Heart left ventricle (tissue), 13 donors: ENCODE measurements at regions not wholly inside any gene's neighbourhood (a gene's known extent, or its start where the extent isn't known, plus 50 kb on each side); places are given as distances from the start of the nearest gene placed in this dataset.

Source experiments
- POLR2A ChIP-seq, 2 donors: fragments of 450-650 bp; IDR thresholded peaks; one replicate each; pipeline ENCODE4 v1.6.1; 2017; ENCODE audit warnings: antibody characterized with exemption in 2 of 2, mild to moderate bottlenecking in 2 of 2, moderate library complexity in 2 of 2
- TF ChIP-seq, protein P1 (sequence below), 12 donors: fragments of 200-600 bp; sonication (generic) in 4 of 12; IDR thresholded peaks; one replicate each; pipeline versions ENCODE4 v1.5.0 to v1.8.0; 2018 to 2022; ENCODE audit warnings: antibody characterized with exemption in 12 of 12, mild to moderate bottlenecking in 5 of 12
- donor health status: ischemic (EF 13 %, LVEDD 7.1; RV severe dilation, severe dysfunction).
- donor health status: DM: no; HTN: yes; CAD: no.
- donor health status: DM: no; HTN: no; CAD: no.
- donor health status: ischemic (EF 25% LVEDD 6.9; RV normal size, moderate dysfunction).
- donor health status: ischemic (EF 25% LVEDD 5.7; RV mildly dilated, moderate dysfunction).
- donor health status: ischemic (EF 35%, LVEDD 5.7; RV mildly dilated, moderate dysfunction).
- donor health status: nonischemic (EF 11% LVEDD 7.7; RV severe dilation, severe dysfunction).
- donor health status: DM: yes; HTN: yes; CAD: no.
- donor health status: PGD.
- donor health status: ischemic (EF 29% LVEDD 5.4; RV normal size, mild dysfunction).
- donor health status: nonischemic (EF 23%, LVEDD 6.1; RV moderate dilation, normal function).

DNA sequence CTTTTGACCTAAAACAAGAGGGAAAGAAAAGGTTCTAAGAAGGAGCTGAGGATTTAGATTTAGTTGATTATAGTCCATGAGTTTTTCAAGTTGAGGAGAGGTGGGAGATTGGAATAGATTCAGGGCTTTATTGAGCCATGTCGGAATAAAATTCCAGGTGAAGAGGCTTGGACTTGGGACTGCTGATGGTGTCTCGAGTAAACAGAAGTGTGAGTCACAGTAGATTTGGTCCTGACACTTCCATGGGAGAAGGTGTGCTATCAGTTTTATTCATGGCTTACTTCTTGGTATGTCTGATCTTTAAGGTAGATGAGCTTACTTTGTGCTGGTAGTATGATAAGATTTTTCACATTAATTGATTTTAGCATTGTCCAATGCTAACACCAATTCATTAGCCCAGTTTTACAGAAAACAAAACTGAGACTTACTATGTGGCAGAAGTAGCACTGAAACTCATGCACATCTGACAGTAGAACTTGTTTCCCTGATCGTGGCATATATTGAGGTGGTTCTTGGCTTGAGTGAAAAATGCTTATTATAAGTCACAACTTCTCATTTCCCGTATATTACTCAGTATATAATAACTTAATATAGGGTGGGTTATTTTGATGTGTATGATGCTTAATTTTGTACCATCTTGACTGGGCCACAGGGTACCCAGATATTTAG, 172.4 kb upstream of the IGF1 start:
- TF ChIP-seq, protein P1, sequence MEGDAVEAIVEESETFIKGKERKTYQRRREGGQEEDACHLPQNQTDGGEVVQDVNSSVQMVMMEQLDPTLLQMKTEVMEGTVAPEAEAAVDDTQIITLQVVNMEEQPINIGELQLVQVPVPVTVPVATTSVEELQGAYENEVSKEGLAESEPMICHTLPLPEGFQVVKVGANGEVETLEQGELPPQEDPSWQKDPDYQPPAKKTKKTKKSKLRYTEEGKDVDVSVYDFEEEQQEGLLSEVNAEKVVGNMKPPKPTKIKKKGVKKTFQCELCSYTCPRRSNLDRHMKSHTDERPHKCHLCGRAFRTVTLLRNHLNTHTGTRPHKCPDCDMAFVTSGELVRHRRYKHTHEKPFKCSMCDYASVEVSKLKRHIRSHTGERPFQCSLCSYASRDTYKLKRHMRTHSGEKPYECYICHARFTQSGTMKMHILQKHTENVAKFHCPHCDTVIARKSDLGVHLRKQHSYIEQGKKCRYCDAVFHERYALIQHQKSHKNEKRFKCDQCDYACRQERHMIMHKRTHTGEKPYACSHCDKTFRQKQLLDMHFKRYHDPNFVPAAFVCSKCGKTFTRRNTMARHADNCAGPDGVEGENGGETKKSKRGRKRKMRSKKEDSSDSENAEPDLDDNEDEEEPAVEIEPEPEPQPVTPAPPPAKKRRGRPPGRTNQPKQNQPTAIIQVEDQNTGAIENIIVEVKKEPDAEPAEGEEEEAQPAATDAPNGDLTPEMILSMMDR (IDR thresholded peaks at IDR 0.05), result no peak
- TF ChIP-seq POLR2A (IDR thresholded peaks at IDR 0.05), result no peak
